MV-4-11 (cell line): ENCODE measurements at regions not wholly inside any gene's neighbourhood (a gene's known extent, or its start where the extent isn't known, plus 50 kb on each side); places are given as distances from the start of the nearest gene placed in this dataset.

Experiments
- DNase-seq: peaks from one replicate; lab custom pipeline; 2025; lab: John Stamatoyannopoulos, UW

- DNase-seq, result no peak
Measured at GRCh38 chr6:137269803-137270202, 50.6 kb upstream of the IFNGR1 start.

- DNase-seq, result no peak
Measured at GRCh38 chr6:137269347-137269746, 50.2 kb upstream of the IFNGR1 start.
